ENCODE measurements at regions not wholly inside any gene's neighbourhood (a gene's known extent, or its start where the extent isn't known, plus 50 kb on each side); places are given as distances from the start of the nearest gene placed in this dataset.

DNA sequence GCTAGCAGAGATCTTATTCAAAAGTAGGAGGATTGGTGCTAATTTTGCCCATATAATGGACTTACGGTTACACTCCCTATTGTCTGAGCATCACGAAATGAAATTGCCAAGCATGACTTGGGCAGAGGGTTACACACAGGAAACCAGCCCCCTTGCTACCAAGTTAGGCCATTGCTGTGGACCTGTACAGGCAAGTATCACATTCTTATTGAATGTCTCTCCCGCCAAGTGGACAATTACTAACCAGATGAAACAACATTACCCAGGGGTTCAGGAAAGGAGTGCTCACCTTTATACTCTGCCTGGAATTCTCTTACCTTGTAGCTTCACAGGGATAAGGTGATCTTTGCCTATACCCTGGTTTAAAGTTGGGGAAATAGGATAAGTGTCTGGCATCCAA, 70.6 kb upstream of the TOX3 start:
- WGBS, 2 donors: 59 to 67% methylated on average over 3 of the region's 3 CpGs
- TF ChIP-seq, protein P1, sequence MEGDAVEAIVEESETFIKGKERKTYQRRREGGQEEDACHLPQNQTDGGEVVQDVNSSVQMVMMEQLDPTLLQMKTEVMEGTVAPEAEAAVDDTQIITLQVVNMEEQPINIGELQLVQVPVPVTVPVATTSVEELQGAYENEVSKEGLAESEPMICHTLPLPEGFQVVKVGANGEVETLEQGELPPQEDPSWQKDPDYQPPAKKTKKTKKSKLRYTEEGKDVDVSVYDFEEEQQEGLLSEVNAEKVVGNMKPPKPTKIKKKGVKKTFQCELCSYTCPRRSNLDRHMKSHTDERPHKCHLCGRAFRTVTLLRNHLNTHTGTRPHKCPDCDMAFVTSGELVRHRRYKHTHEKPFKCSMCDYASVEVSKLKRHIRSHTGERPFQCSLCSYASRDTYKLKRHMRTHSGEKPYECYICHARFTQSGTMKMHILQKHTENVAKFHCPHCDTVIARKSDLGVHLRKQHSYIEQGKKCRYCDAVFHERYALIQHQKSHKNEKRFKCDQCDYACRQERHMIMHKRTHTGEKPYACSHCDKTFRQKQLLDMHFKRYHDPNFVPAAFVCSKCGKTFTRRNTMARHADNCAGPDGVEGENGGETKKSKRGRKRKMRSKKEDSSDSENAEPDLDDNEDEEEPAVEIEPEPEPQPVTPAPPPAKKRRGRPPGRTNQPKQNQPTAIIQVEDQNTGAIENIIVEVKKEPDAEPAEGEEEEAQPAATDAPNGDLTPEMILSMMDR (IDR thresholded peaks at IDR 0.05): no peak
- TF ChIP-seq POLR2A (IDR thresholded peaks at IDR 0.05): no peak
- no peaks in the 10 kb centered on the region for H3K36me3 ChIP-seq
- DNase-seq: no peak
- H3K27ac ChIP-seq: no peak overlapping the region
- H3K4me3 ChIP-seq (replicated peaks in 1 of 3): no peak overlapping the region
- H3K9me3 ChIP-seq: no peaks in the 10 kb centered on the region
- no peaks in the 10 kb centered on the region for H3K4me1 ChIP-seq
- no peaks in the 10 kb centered on the region for H3K27me3 ChIP-seq
- intact Hi-C loops (cut with DNase I): no loop called here

- Histone ChIP-seq H3K27ac (no peak overlapping the region), H3K9me3 (no peaks in the 10 kb centered on the region), H3K27me3 (no peaks in the 10 kb centered on the region), H3K4me3 (replicated peaks in 1 of 3) (no peak overlapping the region), H3K36me3 (no peaks in the 10 kb centered on the region), H3K4me1 (no peaks in the 10 kb centered on the region)
- intact Hi-C loops (cut with DNase I): no loop called here
- DNase-seq: no peak
- WGBS, 2 donors: 80% methylated on average over 2 of the region's 2 CpGs
- TF ChIP-seq, protein P1 (IDR thresholded peaks at IDR 0.05): no peak
- no peak for TF ChIP-seq POLR2A (IDR thresholded peaks at IDR 0.05)
Measured at GRCh38 chr16:52613508-52613907, 66.6 kb upstream of the TOX3 start.

GRCh38 chr16:52611817-52612673, 65.1 kb upstream of the TOX3 start:
- intact Hi-C loops (cut with DNase I): no loop called here
- TF ChIP-seq, protein P1 (IDR thresholded peaks at IDR 0.05): no peak
- TF ChIP-seq POLR2A (IDR thresholded peaks at IDR 0.05): no peak
- H3K36me3 ChIP-seq: no peaks in the 10 kb centered on the region
- no peak for DNase-seq
- H3K4me1 ChIP-seq: no peaks in the 10 kb centered on the region
- no peaks in the 10 kb centered on the region for H3K27me3 ChIP-seq
- H3K4me3 ChIP-seq (replicated peaks in 1 of 3): no peak overlapping the region
- no peaks in the 10 kb centered on the region for H3K9me3 ChIP-seq
- 55 to 75% methylated on average over 9 of the region's 9 CpGs for WGBS, 2 donors
- H3K27ac ChIP-seq: no peak overlapping the region

DNA sequence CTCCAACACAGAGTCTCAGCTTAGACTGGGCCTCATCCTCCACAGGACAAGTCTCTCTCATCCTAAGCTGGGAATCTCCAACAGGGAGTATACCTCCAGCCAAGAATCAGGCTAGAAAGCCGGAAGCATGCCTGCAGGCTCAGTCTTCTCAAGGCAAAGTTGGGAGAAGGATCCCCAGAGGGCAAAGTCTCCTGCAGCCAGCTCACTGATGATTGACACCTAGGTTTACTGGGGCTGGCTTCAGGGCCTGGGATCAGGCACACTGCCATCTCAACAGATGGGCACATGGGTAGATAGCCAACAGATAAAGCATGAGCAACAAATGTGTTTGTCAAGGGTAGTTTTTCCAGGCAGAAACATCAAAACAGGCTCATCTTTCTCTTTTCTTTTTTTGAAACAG, 56.1 kb upstream of the TOX3 start:
- TF ChIP-seq POLR2A (IDR thresholded peaks at IDR 0.05): no peak
- TF ChIP-seq, protein P1 (IDR thresholded peaks at IDR 0.05): no peak
- intact Hi-C loops (cut with DNase I): no loop called here
- no peaks in the 10 kb centered on the region for H3K36me3 ChIP-seq
- H3K27me3 ChIP-seq: no peaks in the 10 kb centered on the region
- no peak for DNase-seq
- WGBS, 2 donors: 63% methylated on average over 1 of the region's 1 CpG; no CpG with 5 or more reads in 1 of the 2 donors
- no peaks in the 10 kb centered on the region for H3K9me3 ChIP-seq
- H3K4me3 ChIP-seq (replicated peaks in 1 of 3): no peak overlapping the region
- no peaks in the 10 kb centered on the region for H3K4me1 ChIP-seq
- H3K27ac ChIP-seq: no peak overlapping the region

DNA sequence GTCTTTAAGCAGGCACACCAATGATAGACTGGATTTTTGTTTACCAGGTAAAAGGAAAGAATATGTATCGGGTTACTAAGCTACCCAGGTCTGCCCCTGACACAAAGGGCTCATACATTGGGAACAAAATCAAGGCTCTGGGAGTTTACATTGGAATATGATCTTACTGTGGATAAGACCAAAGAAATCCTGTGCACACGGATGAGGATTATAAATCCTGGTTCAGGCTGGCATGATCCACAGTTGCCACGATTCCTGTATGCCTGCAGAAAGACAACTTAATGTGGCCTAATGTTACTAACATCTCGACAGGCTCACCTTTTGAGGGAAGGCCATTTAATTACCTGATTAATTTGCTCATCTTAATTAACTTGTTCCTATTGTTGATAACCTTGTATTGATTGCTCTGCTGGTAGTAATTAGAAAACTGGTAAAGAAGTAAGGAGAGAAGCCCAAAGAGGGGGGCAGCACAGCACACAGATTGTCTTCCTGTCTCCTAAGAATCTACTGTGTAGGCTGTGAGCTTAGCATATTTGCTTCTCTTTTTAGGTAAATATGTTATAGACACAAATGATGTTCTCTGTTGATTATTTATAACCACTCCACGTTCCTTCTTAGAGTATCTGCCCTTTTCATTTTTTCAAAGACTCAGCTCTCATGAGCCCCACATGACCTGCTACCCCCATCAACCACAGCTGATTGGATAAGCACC, 51.0 kb upstream of the TOX3 start:
- Histone ChIP-seq H3K4me3 (replicated peaks in 1 of 3) (no peak overlapping the region), H3K27ac (no peak overlapping the region), H3K4me1 (no peaks in the 10 kb centered on the region), H3K27me3 (no peaks in the 10 kb centered on the region), H3K36me3 (no peaks in the 10 kb centered on the region), H3K9me3 (no peaks in the 10 kb centered on the region)
- no peak for TF ChIP-seq POLR2A (IDR thresholded peaks at IDR 0.05)
- TF ChIP-seq, protein P1 (IDR thresholded peaks at IDR 0.05): no peak
- intact Hi-C loops (cut with DNase I): no loop called here
- DNase-seq: no peak
- 57 to 67% methylated on average over 5 of the region's 5 CpGs for WGBS, 2 donors
